ENCODE measurements at regions not wholly inside any gene's neighbourhood (a gene's known extent, or its start where the extent isn't known, plus 50 kb on each side); places are given as distances from the start of the nearest gene placed in this dataset.

GRCh38 chr6:51382847-51383246, 564.2 kb downstream of the TFAP2B start:
- no peak for TF ChIP-seq POLR2AphosphoS5 (IDR thresholded peaks at IDR 0.05)
- TF ChIP-seq, protein P1, sequence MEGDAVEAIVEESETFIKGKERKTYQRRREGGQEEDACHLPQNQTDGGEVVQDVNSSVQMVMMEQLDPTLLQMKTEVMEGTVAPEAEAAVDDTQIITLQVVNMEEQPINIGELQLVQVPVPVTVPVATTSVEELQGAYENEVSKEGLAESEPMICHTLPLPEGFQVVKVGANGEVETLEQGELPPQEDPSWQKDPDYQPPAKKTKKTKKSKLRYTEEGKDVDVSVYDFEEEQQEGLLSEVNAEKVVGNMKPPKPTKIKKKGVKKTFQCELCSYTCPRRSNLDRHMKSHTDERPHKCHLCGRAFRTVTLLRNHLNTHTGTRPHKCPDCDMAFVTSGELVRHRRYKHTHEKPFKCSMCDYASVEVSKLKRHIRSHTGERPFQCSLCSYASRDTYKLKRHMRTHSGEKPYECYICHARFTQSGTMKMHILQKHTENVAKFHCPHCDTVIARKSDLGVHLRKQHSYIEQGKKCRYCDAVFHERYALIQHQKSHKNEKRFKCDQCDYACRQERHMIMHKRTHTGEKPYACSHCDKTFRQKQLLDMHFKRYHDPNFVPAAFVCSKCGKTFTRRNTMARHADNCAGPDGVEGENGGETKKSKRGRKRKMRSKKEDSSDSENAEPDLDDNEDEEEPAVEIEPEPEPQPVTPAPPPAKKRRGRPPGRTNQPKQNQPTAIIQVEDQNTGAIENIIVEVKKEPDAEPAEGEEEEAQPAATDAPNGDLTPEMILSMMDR (IDR thresholded peaks at IDR 0.05; ENCODE audit: poor library complexity, severe bottlenecking) = no peak

All from neural cell (in vitro differentiated cells).